ENCODE measurements at regions not wholly inside any gene's neighbourhood (a gene's known extent, or its start where the extent isn't known, plus 50 kb on each side); places are given as distances from the start of the nearest gene placed in this dataset.
"Not testable (repeated sequence)": the region's sequence is repeated elsewhere in the genome, so short reads cannot be mapped to it uniquely, and the experiment has no call there.

DNA sequence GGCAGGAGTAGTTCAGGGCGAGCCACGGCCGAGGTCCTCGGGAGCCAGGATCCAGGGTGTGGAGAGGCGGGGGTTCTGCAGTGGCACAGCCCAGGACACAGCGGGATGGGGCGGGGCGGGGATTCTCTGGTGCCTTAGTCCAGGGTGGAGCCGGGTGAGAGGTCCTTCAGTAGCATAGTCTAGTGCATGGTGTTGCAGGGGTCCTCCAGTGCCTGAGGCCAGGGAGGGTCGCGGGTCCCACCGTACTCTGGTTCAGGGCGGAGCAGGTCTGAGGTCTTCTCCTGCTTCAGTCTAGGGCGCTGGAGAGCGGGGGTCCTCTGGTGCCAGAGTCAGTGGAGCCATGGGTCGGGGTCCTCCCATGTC is 131.1 kb downstream of the CCDC74A start:
- FAIRE-seq, result no peak
- TF ChIP-seq, protein P1, sequence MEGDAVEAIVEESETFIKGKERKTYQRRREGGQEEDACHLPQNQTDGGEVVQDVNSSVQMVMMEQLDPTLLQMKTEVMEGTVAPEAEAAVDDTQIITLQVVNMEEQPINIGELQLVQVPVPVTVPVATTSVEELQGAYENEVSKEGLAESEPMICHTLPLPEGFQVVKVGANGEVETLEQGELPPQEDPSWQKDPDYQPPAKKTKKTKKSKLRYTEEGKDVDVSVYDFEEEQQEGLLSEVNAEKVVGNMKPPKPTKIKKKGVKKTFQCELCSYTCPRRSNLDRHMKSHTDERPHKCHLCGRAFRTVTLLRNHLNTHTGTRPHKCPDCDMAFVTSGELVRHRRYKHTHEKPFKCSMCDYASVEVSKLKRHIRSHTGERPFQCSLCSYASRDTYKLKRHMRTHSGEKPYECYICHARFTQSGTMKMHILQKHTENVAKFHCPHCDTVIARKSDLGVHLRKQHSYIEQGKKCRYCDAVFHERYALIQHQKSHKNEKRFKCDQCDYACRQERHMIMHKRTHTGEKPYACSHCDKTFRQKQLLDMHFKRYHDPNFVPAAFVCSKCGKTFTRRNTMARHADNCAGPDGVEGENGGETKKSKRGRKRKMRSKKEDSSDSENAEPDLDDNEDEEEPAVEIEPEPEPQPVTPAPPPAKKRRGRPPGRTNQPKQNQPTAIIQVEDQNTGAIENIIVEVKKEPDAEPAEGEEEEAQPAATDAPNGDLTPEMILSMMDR (IDR thresholded peaks at IDR 0.05; ENCODE audit: insufficient read depth, missing control alignments), result no peak
- DNase-seq (ENCODE audit: insufficient read length, low spot score), result no peak

DNA sequence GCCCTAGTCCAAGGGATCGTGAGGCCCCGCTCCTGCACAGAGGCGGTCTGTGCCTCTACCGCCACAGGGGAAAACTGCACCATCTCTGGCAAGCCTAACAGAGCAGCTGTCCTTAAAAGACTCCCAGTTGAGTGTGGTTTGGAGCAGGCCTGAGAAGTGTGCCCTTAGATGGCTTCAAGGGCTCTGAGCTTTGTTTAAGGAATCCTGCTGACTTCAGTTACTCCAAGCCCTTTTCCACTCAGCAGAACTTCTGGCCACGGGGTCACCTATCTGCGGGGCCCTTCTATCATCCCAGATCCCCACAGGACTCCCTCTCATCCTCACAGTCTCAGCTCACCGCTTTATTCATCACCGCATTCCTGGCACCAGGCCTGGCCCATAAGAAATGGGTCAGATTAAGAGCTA is 131.5 kb downstream of the CCDC74A start:
- FAIRE-seq, result no peak
- TF ChIP-seq, protein P1 (IDR thresholded peaks at IDR 0.05; ENCODE audit: insufficient read depth, missing control alignments), result no peak
- DNase-seq (ENCODE audit: insufficient read length, low spot score), result no peak

DNA sequence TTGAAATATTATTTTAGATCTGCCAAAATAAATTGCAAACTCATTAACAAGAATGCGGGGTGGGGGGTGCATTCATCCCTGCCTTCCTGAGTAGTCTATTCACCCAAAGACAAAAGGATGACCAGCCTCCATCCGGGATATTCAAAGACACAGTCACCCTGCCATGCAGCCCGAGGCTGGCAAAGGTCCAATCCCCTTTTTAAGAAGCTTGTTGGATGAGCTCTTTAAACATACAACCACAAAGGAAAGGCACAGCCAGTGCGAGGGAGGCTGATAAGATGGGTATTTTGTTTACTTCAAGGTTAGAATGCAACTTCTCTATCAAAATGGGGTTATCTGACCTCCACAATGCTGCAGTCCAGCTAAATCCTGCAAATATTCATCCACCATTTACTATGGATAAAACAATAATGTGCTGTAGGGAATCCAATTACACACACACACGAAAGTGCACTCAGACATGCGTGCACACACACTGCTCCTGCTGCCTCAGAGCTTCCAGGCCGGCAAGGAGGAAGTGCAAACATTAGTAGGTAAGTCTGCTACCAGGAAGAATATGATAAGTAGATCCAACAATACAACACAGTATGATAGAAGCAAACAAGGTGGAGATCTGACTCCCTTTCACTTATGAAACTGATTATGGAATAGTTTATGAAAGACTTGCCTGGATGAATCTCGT is 133.6 kb downstream of the CCDC74A start:
- not testable (repeated sequence) for DNase-seq (ENCODE audit: insufficient read length, low spot score); FAIRE-seq

DNA sequence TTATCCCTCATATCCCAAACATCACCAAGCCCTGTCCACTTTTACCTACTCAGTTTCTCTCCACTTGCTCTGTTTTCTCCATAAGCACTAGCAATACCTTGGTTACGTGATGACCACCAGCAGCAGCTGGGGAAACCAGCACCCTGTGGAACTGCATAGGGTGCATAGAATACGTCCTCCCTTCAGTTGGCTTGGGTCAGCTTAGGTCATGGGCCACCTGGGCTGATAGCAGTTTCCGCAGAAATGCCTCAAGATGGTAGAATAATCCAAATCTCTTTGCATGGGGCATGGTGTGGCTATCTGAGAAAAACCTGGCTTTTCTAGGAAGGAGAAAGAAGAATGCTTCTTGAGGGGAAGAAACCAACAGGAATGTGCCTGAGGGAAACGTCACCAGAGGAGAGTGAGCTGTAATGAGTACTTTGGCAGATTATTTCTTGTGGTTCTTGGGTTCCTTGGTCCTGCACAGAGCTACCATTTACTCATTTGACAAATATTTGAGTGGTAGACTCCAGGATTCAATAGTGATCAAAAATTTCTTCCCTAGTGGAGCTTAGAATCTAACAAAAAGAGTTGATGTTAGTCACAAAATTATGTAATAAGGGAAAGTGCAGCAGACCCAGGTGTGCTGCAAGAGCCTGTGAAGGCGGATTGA is 134.3 kb downstream of the CCDC74A start:
- DNase-seq (ENCODE audit: insufficient read length, low spot score); FAIRE-seq: not testable (repeated sequence)

DNA sequence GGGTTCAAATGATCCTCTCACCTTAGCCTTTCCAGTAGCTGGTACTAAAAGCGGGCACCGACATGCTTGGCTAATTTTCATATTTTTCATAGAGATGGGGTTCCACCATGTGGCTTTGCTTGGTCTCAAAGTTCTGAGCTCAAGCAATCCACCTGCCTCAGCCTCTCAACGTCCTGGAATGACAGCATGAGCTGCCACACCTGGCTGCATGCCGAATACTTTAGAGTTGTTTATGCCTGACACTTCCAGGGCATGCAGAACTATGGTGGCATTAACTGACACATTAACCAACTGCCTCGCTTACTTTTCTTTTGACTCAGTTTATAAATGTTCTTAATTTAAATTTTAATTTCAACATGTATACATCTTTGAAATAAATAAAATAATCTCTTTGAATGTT is 135.8 kb downstream of the CCDC74A start:
- FAIRE-seq; DNase-seq (ENCODE audit: insufficient read length, low spot score): not testable (repeated sequence)

DNA sequence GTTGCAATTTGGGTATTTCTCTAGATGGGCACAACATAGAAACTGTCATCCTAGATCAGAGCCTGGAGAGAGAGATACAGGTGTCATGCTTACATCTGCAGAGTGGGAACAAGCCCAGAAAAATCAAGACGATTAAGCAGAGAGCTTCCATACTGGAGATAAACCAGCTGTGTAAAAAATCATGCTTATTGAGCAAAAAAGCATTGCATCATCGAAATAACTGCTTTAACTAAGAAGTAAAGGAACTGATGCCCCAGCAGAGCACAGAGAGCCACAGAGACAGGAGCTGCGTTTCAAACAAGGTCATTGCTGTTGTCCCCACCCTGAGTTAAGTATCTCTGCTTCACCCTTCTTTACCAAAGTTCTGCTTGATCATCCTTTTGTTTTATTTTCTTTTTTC is 138.0 kb downstream of the CCDC74A start:
- not testable (repeated sequence) for FAIRE-seq; DNase-seq (ENCODE audit: insufficient read length, low spot score)

DNA sequence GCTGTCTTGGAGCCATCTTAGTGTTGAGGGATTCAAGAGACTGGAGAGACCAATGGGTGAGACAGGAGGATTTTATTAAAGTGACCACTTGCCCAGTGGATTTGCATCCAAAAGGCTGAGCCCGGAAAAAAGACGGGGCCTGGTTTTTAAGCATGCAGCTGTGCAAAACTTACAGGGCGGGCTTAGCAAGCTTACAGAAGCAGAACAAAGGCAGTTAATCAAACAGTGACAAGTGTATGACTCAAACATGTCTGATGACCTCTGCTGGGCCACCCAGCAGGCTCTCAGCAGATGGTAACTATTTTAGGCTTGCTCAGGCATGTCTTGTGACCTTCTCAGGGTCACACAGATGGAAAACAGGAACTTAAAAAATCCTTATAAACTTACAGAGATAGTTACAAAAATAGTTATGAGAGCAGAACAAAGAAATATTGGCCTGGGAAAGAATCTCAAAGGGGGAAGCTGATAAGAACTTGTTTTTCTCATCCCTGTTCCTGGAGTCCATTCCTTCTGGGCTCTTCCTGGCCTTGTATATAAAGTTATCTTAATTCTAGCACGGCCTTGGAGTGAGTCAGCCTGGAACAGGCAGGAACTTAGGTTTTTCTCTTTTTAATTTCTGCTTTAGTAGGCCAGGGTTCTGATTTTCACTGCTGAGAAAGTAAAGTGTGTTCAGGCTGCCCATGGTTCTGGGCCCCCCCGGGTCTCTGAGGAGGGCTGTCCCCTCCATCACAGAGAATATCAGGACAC is 141.3 kb downstream of the CCDC74A start:
- DNase-seq (ENCODE audit: insufficient read length, low spot score); FAIRE-seq: not testable (repeated sequence)

DNA sequence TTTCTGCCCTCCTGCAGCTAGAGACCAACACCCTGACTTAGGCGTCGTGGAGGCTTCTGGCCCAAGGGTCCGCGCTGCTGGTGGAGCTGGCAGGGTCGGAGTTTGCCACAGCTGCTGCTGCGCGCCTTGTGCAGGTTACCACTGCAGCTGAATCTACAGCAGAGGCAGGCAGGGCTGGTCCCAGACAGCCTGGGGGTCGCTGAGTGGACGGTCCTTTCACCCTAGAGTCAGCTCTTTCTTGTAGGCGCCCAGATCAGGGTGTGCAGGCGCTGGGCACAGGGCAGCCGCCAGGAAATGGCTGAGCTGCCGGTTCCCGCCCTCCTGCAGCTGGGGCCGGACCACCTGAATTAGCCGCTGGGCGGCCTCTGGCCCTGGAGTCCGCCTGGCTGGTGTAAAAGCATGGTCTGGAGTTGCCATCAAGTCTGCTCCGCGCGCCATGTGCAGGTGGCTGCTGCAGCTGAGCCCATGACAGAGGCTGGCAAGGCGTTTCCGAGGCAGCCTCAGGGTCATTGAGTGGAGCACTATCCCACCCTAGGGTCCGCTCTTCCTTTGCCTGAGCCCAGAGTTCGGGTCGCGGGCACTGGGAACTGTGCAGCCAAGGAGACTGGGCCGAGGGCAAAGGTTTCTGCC is 144.3 kb downstream of the CCDC74A start:
- not testable (repeated sequence) for FAIRE-seq; DNase-seq (ENCODE audit: insufficient read length, low spot score)

DNA sequence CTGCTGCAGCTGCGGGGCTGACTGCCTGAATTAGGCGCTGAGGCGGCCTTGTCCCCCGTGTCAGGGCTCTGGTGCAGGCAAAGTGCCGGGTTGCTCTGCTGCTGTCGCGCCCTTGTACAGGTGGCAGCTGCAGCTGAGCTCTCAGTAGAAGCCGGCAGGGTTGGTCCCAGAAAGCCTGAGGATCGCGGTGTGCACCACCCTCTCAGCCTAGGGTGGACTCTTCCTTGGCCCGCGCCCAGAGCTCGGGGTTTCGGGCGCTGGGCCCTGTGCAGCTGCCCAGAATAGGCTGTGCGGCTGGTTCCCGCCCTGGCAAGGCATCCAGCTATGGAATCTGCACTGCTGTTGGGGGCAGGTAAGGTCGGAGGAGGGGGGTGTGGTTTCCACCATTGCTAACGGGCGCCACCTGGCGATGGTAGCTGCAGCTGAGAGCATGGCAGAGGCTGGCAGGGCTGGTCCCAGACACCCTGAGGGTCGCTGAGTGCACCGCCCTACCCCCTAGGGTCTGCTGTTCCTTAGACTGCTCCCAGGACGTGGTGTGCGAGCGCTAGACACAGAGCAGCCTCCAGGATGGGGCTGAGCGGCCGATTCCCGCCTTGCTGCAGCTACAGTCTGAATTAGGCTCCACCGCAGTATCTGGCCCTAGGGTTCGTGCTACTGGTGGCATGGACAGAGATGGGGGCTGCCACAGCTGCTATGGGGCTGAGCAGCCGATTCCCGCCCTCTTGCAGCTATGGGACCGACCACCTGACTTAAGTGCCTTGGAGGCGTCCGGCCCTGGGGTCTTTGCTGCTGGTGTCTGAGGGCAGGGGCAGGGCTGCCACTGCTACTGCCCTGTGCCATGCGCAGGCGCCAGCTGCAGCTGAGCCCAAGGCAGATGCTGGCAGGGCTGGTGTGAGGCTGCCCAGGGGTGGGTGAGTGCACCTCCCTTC is 145.0 kb downstream of the CCDC74A start:
- TF ChIP-seq, protein P1 (IDR thresholded peaks at IDR 0.05; ENCODE audit: insufficient read depth, missing control alignments), result peak; percentile 38
- FAIRE-seq; DNase-seq (ENCODE audit: insufficient read length, low spot score): not testable (repeated sequence)
